Right lung (tissue), 2 donors: ENCODE measurements at regions not wholly inside any gene's neighbourhood (a gene's known extent, or its start where the extent isn't known, plus 50 kb on each side); places are given as distances from the start of the nearest gene placed in this dataset.

Source experiments
- DNase-seq, 2 donors: peaks; one replicate each; pipeline ENCODE4 v3.0.0-alpha.2; 2013

- DNase-seq: no peak
These were observed 97.1 kb downstream of the LIPG start for GRCh38 chr18:49658823-49659404.

GRCh38 chr18:49656073-49656692 is 94.3 kb downstream of the LIPG start:
- DNase-seq: no peak

GRCh38 chr18:49655266-49656072 is 93.6 kb downstream of the LIPG start:
- DNase-seq: no peak

- no peak for DNase-seq
These were observed 92.5 kb downstream of the LIPG start for GRCh38 chr18:49654347-49654746.

- DNase-seq: no peak
These were observed 91.2 kb downstream of the LIPG start for GRCh38 chr18:49652881-49653724.

- DNase-seq: no peak
These were observed 89.2 kb downstream of the LIPG start for GRCh38 chr18:49651033-49651432.

GRCh38 chr18:49650426-49650891 is 88.6 kb downstream of the LIPG start:
- DNase-seq: no peak

GRCh38 chr18:49648811-49649210 is 87.0 kb downstream of the LIPG start:
- no peak for DNase-seq
